ENCODE measurements at regions not wholly inside any gene's neighbourhood (a gene's known extent, or its start where the extent isn't known, plus 50 kb on each side); places are given as distances from the start of the nearest gene placed in this dataset.

- TF ChIP-seq, protein P1, sequence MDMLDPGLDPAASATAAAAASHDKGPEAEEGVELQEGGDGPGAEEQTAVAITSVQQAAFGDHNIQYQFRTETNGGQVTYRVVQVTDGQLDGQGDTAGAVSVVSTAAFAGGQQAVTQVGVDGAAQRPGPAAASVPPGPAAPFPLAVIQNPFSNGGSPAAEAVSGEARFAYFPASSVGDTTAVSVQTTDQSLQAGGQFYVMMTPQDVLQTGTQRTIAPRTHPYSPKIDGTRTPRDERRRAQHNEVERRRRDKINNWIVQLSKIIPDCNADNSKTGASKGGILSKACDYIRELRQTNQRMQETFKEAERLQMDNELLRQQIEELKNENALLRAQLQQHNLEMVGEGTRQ (IDR thresholded peaks at IDR 0.05; ENCODE audit: borderline replicate concordance, low read depth, low read length): no peak
- TF ChIP-seq, protein P2, sequence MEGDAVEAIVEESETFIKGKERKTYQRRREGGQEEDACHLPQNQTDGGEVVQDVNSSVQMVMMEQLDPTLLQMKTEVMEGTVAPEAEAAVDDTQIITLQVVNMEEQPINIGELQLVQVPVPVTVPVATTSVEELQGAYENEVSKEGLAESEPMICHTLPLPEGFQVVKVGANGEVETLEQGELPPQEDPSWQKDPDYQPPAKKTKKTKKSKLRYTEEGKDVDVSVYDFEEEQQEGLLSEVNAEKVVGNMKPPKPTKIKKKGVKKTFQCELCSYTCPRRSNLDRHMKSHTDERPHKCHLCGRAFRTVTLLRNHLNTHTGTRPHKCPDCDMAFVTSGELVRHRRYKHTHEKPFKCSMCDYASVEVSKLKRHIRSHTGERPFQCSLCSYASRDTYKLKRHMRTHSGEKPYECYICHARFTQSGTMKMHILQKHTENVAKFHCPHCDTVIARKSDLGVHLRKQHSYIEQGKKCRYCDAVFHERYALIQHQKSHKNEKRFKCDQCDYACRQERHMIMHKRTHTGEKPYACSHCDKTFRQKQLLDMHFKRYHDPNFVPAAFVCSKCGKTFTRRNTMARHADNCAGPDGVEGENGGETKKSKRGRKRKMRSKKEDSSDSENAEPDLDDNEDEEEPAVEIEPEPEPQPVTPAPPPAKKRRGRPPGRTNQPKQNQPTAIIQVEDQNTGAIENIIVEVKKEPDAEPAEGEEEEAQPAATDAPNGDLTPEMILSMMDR (IDR thresholded peaks at IDR 0.05): no peak
- TF ChIP-seq REST (IDR thresholded peaks at IDR 0.05; ENCODE audit: low read depth, low read length) (no peak), SMC3 (IDR thresholded peaks at IDR 0.05; ENCODE audit: low read depth, low read length) (no peak), EP300 (IDR thresholded peaks at IDR 0.05; ENCODE audit: borderline replicate concordance in 1 of 2, low read depth in 1 of 2, low read length in 1 of 2) (no peak), RCOR1 (IDR thresholded peaks at IDR 0.05; ENCODE audit: low read length) (no peak), POLR2AphosphoS5 (IDR thresholded peaks at IDR 0.05; ENCODE audit: low read depth, low read length) (no peak), ZBTB33 (IDR thresholded peaks at IDR 0.05; ENCODE audit: borderline replicate concordance, low read depth) (no peak), RAD21 (IDR thresholded peaks at IDR 0.05; ENCODE audit: low read length) (no peak), EZH2phosphoT487 (IDR thresholded peaks at IDR 0.05; ENCODE audit: borderline replicate concordance, low read depth) (no peak), JUND (IDR thresholded peaks at IDR 0.05) (no peak), RFX5 (IDR thresholded peaks at IDR 0.05; ENCODE audit: low read length) (no peak)
Measured at GRCh38 chr5:161009194-161009593, 157.2 kb upstream of the ATP10B start.

Data from SK-N-SH (cell line).